SU-DHL-6 (cell line): ENCODE measurements at regions not wholly inside any gene's neighbourhood (a gene's known extent, or its start where the extent isn't known, plus 50 kb on each side); places are given as distances from the start of the nearest gene placed in this dataset.

Source experiments
- H2AFZ ChIP-seq: fragments of 200-600 bp; sonication (generic); 2 replicates; pipeline ENCODE4 v1.6.1; 2014; ENCODE audit warnings: low read depth, mild to moderate bottlenecking, moderate library complexity, mixed read lengths, antibody characterized with exemption, low read length; ENCODE audit not compliant: severe bottlenecking
- H3F3A ChIP-seq: fragments of 200-600 bp; shearing (Covaris generic); 2 replicates; pipeline ENCODE4 v1.6.0; 2016; ENCODE audit warnings: antibody characterized with exemption, mild to moderate bottlenecking; ENCODE audit not compliant: insufficient read depth
- H3K27ac ChIP-seq: fragments of 200-600 bp; sonication (generic); 2 replicates; pipeline ENCODE4 v1.5.1; 2016; ENCODE audit warnings: low read depth, mild to moderate bottlenecking, low read length, moderate library complexity, mixed read lengths
- H3K27me3 ChIP-seq: fragments of 200-600 bp; sonication (generic), shearing (Covaris generic); 2 replicates; pipeline ENCODE4 v1.6.0; 2014; ENCODE audit warnings: mild to moderate bottlenecking, low read length
- H3K36me3 ChIP-seq: fragments of 200-600 bp; sonication (generic); 2 replicates; pipeline ENCODE4 v1.6.1; 2014; ENCODE audit warnings: mild to moderate bottlenecking, low read length, mixed read lengths
- H3K4me2 ChIP-seq: fragments of 300-600, 200-600 bp; shearing (Covaris generic), sonication (generic); 2 replicates; pipeline ENCODE4 v1.6.0; 2014; ENCODE audit warnings: low read length, low read depth, mild to moderate bottlenecking; ENCODE audit not compliant: poor library complexity, severe bottlenecking
- H3K4me3 ChIP-seq: fragments of 200-600 bp; sonication (generic); 2 replicates; pipeline ENCODE4 v1.5.1; 2014; ENCODE audit warnings: antibody characterized with exemption, low read length, mild to moderate bottlenecking, mixed read lengths; ENCODE audit not compliant: insufficient read depth, poor library complexity, severe bottlenecking
- H3K79me2 ChIP-seq: fragments of 200-600 bp; sonication (generic); 2 replicates; pipeline ENCODE4 v1.6.1; 2014; ENCODE audit warnings: mild to moderate bottlenecking, low read length, moderate library complexity; ENCODE audit not compliant: insufficient read depth
- H3K9ac ChIP-seq: fragments of 200-600 bp; sonication (generic); 2 replicates; pipeline ENCODE4 v1.7.0; 2014; ENCODE audit warnings: mild to moderate bottlenecking, low read length
- H3K9me2 ChIP-seq: fragments of 200-600 bp; sonication (generic); replicated peaks from 2 replicates; pipeline ENCODE4 v1.6.1; 2014; ENCODE audit warnings: low read length; ENCODE audit not compliant: insufficient read depth
- H3K9me3 ChIP-seq: fragments of 200-600 bp; sonication (generic); 2 replicates; pipeline ENCODE4 v1.6.1; 2014; ENCODE audit warnings: low read length, mixed read lengths; ENCODE audit not compliant: insufficient read depth
- H4K20me1 ChIP-seq: fragments of 200-600 bp; sonication (generic); 2 replicates; pipeline ENCODE4 v1.6.1; 2014; ENCODE audit warnings: low read depth, mild to moderate bottlenecking, antibody characterized with exemption, low read length, moderate library complexity, mixed read lengths
- CTCF ChIP-seq: fragments of 200-600 bp; sonication (generic); IDR thresholded peaks from one replicate; pipeline ENCODE4 v1.5.1; 2017; ENCODE audit warnings: antibody characterized with exemption, mild to moderate bottlenecking, low read length, moderate library complexity; ENCODE audit not compliant: insufficient read depth, poor library complexity, severe bottlenecking
- EZH2phosphoT487 ChIP-seq: fragments of 200-600 bp; sonication (generic), shearing (Covaris generic); conservative IDR thresholded peaks from 2 replicates; pipeline ENCODE4 v1.6.1; 2018; ENCODE audit warnings: mild to moderate bottlenecking, antibody characterized with exemption, low read length, moderate library complexity, mixed read lengths

- Histone ChIP-seq H3K9ac (no peak overlapping the region), H4K20me1 (no peaks in the 10 kb centered on the region), H3K4me2 (no peak overlapping the region), H2AFZ (no peak overlapping the region), H3K79me2 (no peaks in the 10 kb centered on the region), H3K4me3 (no peak overlapping the region), H3K27me3 (no peaks in the 10 kb centered on the region), H3F3A (no peaks in the 10 kb centered on the region), H3K9me2 (no peaks in the 10 kb centered on the region), H3K27ac (no peak overlapping the region), H3K9me3 (no peaks in the 10 kb centered on the region), H3K36me3 (no peaks in the 10 kb centered on the region)
- TF ChIP-seq EZH2phosphoT487 = no peak
- TF ChIP-seq CTCF = no peak
These were observed 95.4 kb upstream of the KLHL25 start for GRCh38 chr15:85889956-85890619.

- no peak overlapping the region for H3K9ac ChIP-seq
- H3K79me2 ChIP-seq = no peaks in the 10 kb centered on the region
- no peak overlapping the region for H3K4me3 ChIP-seq
- no peaks in the 10 kb centered on the region for H3K27me3 ChIP-seq
- no peaks in the 10 kb centered on the region for H3K36me3 ChIP-seq
- H3F3A ChIP-seq = no peaks in the 10 kb centered on the region
- no peak overlapping the region for H3K27ac ChIP-seq
- no peaks in the 10 kb centered on the region for H3K9me2 ChIP-seq
- H2AFZ ChIP-seq = no peak overlapping the region
- H4K20me1 ChIP-seq = no peaks in the 10 kb centered on the region
- no peak overlapping the region for H3K4me2 ChIP-seq
- no peaks in the 10 kb centered on the region for H3K9me3 ChIP-seq
- TF ChIP-seq CTCF (no peak), EZH2phosphoT487 (no peak)
These were observed 95.9 kb upstream of the KLHL25 start for GRCh38 chr15:85890620-85890980.

GRCh38 chr15:85891470-85891869 is 96.7 kb upstream of the KLHL25 start:
- Histone ChIP-seq H3K79me2 (no peaks in the 10 kb centered on the region), H3K27me3 (no peaks in the 10 kb centered on the region), H3K9me3 (no peaks in the 10 kb centered on the region), H3K36me3 (no peaks in the 10 kb centered on the region), H3K9me2 (no peaks in the 10 kb centered on the region), H3K9ac (no peak overlapping the region), H4K20me1 (no peaks in the 10 kb centered on the region), H3K27ac (no peak overlapping the region), H3K4me2 (no peak overlapping the region), H3F3A (no peaks in the 10 kb centered on the region), H3K4me3 (no peak overlapping the region), H2AFZ (no peak overlapping the region)
- no peak for TF ChIP-seq EZH2phosphoT487
- TF ChIP-seq CTCF = no peak
